Mesothelial cell of epicardium (in vitro differentiated cells): ENCODE measurements at regions not wholly inside any gene's neighbourhood (a gene's known extent, or its start where the extent isn't known, plus 50 kb on each side); places are given as distances from the start of the nearest gene placed in this dataset.

Experiments
- DNase-seq, 2 experiments: peaks; one replicate each; pipeline ENCODE4 v3.0.0; 2021; ENCODE audit warnings: low spot score in 2 of 2; ENCODE audit not compliant: unreplicated experiment in 2 of 2
- H3K27ac Mint-ChIP-seq: 2 replicates; pipeline ENCODE4 v1.8.0; 2021; ENCODE audit warnings: mixed read lengths
- H3K27me3 Mint-ChIP-seq: 2 replicates; pipeline ENCODE4 v1.8.0; 2021; ENCODE audit warnings: low read depth, mixed read lengths
- H3K36me3 Mint-ChIP-seq: 2 replicates; pipeline ENCODE4 v1.8.0; 2021; ENCODE audit warnings: mixed read lengths
- H3K4me1 Mint-ChIP-seq: 2 replicates; pipeline ENCODE4 v1.8.0; 2021; ENCODE audit warnings: mixed read lengths
- H3K4me3 Mint-ChIP-seq: 2 replicates; pipeline ENCODE4 v1.8.0; 2021; ENCODE audit warnings: mild to moderate bottlenecking, moderate library complexity, mixed read lengths
- H3K9me3 Mint-ChIP-seq: 2 replicates; pipeline ENCODE4 v1.8.0; 2021; ENCODE audit warnings: mixed read lengths
- CTCF ChIP-seq: fragments of 200-600 bp; sonication (generic); IDR thresholded peaks from one replicate; pipeline ENCODE4 v1.5.0; 2021; ENCODE audit warnings: antibody characterized with exemption; ENCODE audit not compliant: unreplicated experiment

GRCh38 chr1:90400131-90400530 lies 317.0 kb downstream of the BARHL2 start:
- DNase-seq, result no peak
- Mint-ChIP-seq H3K4me3 (no peak overlapping the region), H3K4me1 (peaks cover 10% of the 10 kb centered on the region), H3K27ac (no peak overlapping the region), H3K9me3 (no peaks in the 10 kb centered on the region), H3K36me3 (no peaks in the 10 kb centered on the region), H3K27me3 (no peaks in the 10 kb centered on the region)
- no peak for TF ChIP-seq CTCF

GRCh38 chr1:90396917-90397316 lies 320.2 kb downstream of the BARHL2 start:
- DNase-seq, result no peak
- no peak overlapping the region for H3K4me3 Mint-ChIP-seq
- no peaks in the 10 kb centered on the region for H3K36me3 Mint-ChIP-seq
- H3K9me3 Mint-ChIP-seq, result no peaks in the 10 kb centered on the region
- TF ChIP-seq CTCF, result no peak
- H3K27ac Mint-ChIP-seq, result no peak overlapping the region
- no peaks in the 10 kb centered on the region for H3K27me3 Mint-ChIP-seq
- no peaks in the 10 kb centered on the region for H3K4me1 Mint-ChIP-seq

GRCh38 chr1:90394247-90394646 lies 322.9 kb downstream of the BARHL2 start:
- Mint-ChIP-seq H3K4me1 (no peaks in the 10 kb centered on the region), H3K27me3 (no peaks in the 10 kb centered on the region), H3K4me3 (no peak overlapping the region), H3K9me3 (no peaks in the 10 kb centered on the region), H3K27ac (no peak overlapping the region), H3K36me3 (no peaks in the 10 kb centered on the region)
- DNase-seq, result no peak
- no peak for TF ChIP-seq CTCF

GRCh38 chr1:90393025-90393424 lies 324.1 kb downstream of the BARHL2 start:
- no peak overlapping the region for H3K4me3 Mint-ChIP-seq
- no peak for TF ChIP-seq CTCF
- H3K27me3 Mint-ChIP-seq, result no peaks in the 10 kb centered on the region
- H3K27ac Mint-ChIP-seq, result no peak overlapping the region
- H3K4me1 Mint-ChIP-seq, result peaks cover 3% of the 10 kb centered on the region
- DNase-seq, result no peak
- no peaks in the 10 kb centered on the region for H3K36me3 Mint-ChIP-seq
- no peaks in the 10 kb centered on the region for H3K9me3 Mint-ChIP-seq

- H3K4me3 Mint-ChIP-seq, result no peak overlapping the region
- no peaks in the 10 kb centered on the region for H3K9me3 Mint-ChIP-seq
- TF ChIP-seq CTCF, result no peak
- DNase-seq, result no peak
- no peak overlapping the region for H3K27ac Mint-ChIP-seq
- H3K36me3 Mint-ChIP-seq, result no peaks in the 10 kb centered on the region
- H3K4me1 Mint-ChIP-seq, result peaks cover 7% of the 10 kb centered on the region
- H3K27me3 Mint-ChIP-seq, result no peaks in the 10 kb centered on the region
Observed at GRCh38 chr1:90391126-90391525, 326.0 kb downstream of the BARHL2 start.

GRCh38 chr1:90387805-90388204 lies 329.3 kb downstream of the BARHL2 start:
- H3K27ac Mint-ChIP-seq, result no peak overlapping the region
- H3K4me3 Mint-ChIP-seq, result no peak overlapping the region
- no peaks in the 10 kb centered on the region for H3K9me3 Mint-ChIP-seq
- no peaks in the 10 kb centered on the region for H3K36me3 Mint-ChIP-seq
- H3K4me1 Mint-ChIP-seq, result peaks cover 7% of the 10 kb centered on the region
- no peaks in the 10 kb centered on the region for H3K27me3 Mint-ChIP-seq
- TF ChIP-seq CTCF, result no peak
- no peak for DNase-seq
